ENCODE measurements at regions not wholly inside any gene's neighbourhood (a gene's known extent, or its start where the extent isn't known, plus 50 kb on each side); places are given as distances from the start of the nearest gene placed in this dataset.

- DNase-seq, result no peak
These were observed 202.6 kb downstream of the CD109 start for GRCh38 chr6:73898599-73898998.

GRCh38 chr6:73893696-73894095 lies 197.7 kb downstream of the CD109 start:
- DNase-seq, result no peak

- DNase-seq, result no peak
These were observed 192.0 kb downstream of the CD109 start for GRCh38 chr6:73888050-73888449.

- DNase-seq, result no peak
These were observed 189.4 kb downstream of the CD109 start for GRCh38 chr6:73885393-73885792.

GRCh38 chr6:73884540-73884939 lies 188.5 kb downstream of the CD109 start:
- DNase-seq, result no peak

- no peak for DNase-seq
These were observed 183.7 kb downstream of the CD109 start for GRCh38 chr6:73879501-73880293.

GRCh38 chr6:73878403-73878802 lies 182.4 kb downstream of the CD109 start:
- no peak for DNase-seq
